ENCODE measurements at regions not wholly inside any gene's neighbourhood (a gene's known extent, or its start where the extent isn't known, plus 50 kb on each side); places are given as distances from the start of the nearest gene placed in this dataset.

GRCh38 chr15:93954985-93955571 lies 276.3 kb upstream of the MCTP2 start:
- DNase-seq (ENCODE audit: low read depth, low spot score) = no peak
- TF ChIP-seq, protein P1, sequence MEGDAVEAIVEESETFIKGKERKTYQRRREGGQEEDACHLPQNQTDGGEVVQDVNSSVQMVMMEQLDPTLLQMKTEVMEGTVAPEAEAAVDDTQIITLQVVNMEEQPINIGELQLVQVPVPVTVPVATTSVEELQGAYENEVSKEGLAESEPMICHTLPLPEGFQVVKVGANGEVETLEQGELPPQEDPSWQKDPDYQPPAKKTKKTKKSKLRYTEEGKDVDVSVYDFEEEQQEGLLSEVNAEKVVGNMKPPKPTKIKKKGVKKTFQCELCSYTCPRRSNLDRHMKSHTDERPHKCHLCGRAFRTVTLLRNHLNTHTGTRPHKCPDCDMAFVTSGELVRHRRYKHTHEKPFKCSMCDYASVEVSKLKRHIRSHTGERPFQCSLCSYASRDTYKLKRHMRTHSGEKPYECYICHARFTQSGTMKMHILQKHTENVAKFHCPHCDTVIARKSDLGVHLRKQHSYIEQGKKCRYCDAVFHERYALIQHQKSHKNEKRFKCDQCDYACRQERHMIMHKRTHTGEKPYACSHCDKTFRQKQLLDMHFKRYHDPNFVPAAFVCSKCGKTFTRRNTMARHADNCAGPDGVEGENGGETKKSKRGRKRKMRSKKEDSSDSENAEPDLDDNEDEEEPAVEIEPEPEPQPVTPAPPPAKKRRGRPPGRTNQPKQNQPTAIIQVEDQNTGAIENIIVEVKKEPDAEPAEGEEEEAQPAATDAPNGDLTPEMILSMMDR (IDR thresholded peaks at IDR 0.05; ENCODE audit: low read depth, low read length) = no peak
- in situ Hi-C loops (cut with HindIII; ENCODE audit: low sequenced_read_pairs) = no loop called here
- H3K4me3 ChIP-seq (ENCODE audit: low read depth, low read length) = no peak overlapping the region

DNA sequence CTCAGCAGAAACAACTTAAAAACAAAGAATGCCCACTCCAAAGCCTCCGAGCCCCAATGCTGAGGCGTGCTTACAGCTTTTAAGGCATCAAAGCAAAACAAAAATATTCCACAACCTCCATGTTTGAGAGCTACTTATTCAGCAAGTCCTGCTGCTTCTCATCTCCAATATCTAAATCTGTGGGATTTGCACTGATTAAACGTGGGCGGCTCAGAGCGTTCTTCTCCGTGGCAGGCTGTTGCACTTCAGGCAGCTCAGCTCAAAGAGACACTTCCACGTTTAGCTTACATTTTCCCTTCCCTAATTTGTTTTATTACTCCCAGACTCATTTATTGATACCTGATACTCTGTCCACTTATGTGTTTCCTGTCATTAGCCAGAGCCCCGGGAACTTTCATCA lies 282.6 kb upstream of the MCTP2 start:
- in situ Hi-C loops (cut with HindIII; ENCODE audit: low sequenced_read_pairs) = no loop called here
- TF ChIP-seq, protein P1 (IDR thresholded peaks at IDR 0.05; ENCODE audit: low read depth, low read length) = no peak
- no peak for DNase-seq (ENCODE audit: low read depth, low spot score)

GRCh38 chr15:93943586-93943985 lies 287.8 kb upstream of the MCTP2 start:
- TF ChIP-seq, protein P1 (IDR thresholded peaks at IDR 0.05; ENCODE audit: low read depth, low read length) = no peak
- no peak for DNase-seq (ENCODE audit: low read depth, low spot score)
- no peak overlapping the region for H3K4me3 ChIP-seq (ENCODE audit: low read depth, low read length)
- in situ Hi-C loops (cut with HindIII; ENCODE audit: low sequenced_read_pairs) = no loop called here

More for the DNA sequence above, 282.6 kb upstream of the MCTP2 start:
- no peak overlapping the region for H3K4me3 ChIP-seq (ENCODE audit: low read depth, low read length)

DNA sequence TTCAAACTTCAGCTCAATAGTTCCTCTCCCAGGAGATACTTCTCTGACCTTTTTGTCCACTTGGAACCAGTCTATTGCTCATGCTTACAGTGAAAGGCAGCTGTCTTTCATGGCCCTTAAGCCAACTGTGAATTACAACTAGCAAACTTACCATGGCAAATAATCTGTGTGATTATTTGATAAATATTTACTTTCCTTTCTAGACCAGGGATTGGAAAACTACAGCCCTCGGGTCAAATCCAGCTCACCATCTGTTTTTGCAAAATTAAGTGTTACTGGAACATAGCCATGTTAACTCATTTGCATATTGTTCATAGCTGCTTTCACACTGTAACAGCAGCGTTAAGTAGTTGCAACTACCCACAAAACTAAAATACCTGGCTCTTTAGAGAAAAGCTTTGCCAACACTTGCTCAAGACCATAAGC lies 289.1 kb upstream of the MCTP2 start:
- no peak for DNase-seq (ENCODE audit: low read depth, low spot score)
- in situ Hi-C loops (cut with HindIII; ENCODE audit: low sequenced_read_pairs) = no loop called here
- TF ChIP-seq, protein P1 (IDR thresholded peaks at IDR 0.05; ENCODE audit: low read depth, low read length) = no peak
- no peak overlapping the region for H3K4me3 ChIP-seq (ENCODE audit: low read depth, low read length)

GRCh38 chr15:93941697-93942096 lies 289.7 kb upstream of the MCTP2 start:
- H3K4me3 ChIP-seq (ENCODE audit: low read depth, low read length) = no peak overlapping the region
- DNase-seq (ENCODE audit: low read depth, low spot score) = no peak
- in situ Hi-C loops (cut with HindIII; ENCODE audit: low sequenced_read_pairs) = no loop called here
- TF ChIP-seq, protein P1 (IDR thresholded peaks at IDR 0.05; ENCODE audit: low read depth, low read length) = no peak

DNA sequence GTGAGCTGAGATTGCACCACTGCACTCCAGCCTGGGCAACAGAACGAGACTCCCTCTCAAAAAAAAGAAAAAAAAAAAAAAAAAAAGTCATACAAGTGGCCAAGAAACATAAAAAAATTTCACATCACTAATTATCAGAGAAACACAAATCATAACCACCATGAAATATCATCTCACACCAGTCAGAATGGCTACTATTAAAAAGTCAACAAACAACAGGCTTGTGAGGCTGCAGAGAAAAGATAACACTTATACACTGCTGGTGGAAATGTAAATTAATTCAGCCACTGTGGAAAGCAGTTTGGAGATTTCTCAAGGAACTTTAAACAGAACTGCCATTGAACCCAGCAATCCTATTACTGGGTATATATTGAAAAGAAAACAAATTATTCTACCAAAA lies 291.1 kb upstream of the MCTP2 start:
- H3K4me3 ChIP-seq (ENCODE audit: low read depth, low read length) = no peak overlapping the region
- TF ChIP-seq, protein P1 (IDR thresholded peaks at IDR 0.05; ENCODE audit: low read depth, low read length) = no peak
- DNase-seq (ENCODE audit: low read depth, low spot score) = no peak
- in situ Hi-C loops (cut with HindIII; ENCODE audit: low sequenced_read_pairs) = no loop called here
